A549 (cell line): ENCODE measurements at regions not wholly inside any gene's neighbourhood (a gene's known extent, or its start where the extent isn't known, plus 50 kb on each side); places are given as distances from the start of the nearest gene placed in this dataset.

Source experiments
- MAZ ChIP-seq: fragments of 150-350 bp; IDR thresholded peaks from 2 replicates; pipeline ENCODE4 v1.6.1; 2014; ENCODE audit warnings: antibody characterized with exemption, low read depth, low read length, borderline replicate concordance
- POLR2A ChIP-seq: IDR thresholded peaks from 2 replicates; pipeline ENCODE4 v1.6.1; 2012; ENCODE audit warnings: mild to moderate bottlenecking, low read length
- RNF2 ChIP-seq: fragments of 200-600 bp; sonication (generic); IDR thresholded peaks from 2 replicates; pipeline ENCODE4 v1.6.1; 2016; ENCODE audit warnings: low read depth, mild to moderate bottlenecking, antibody characterized with exemption, moderate library complexity, borderline replicate concordance
- SMC3 ChIP-seq: fragments of >200 bp; sonication (Bioruptor Twin); formaldehyde crosslinking; IDR thresholded peaks from 3 replicates; pipeline ENCODE4 v1.6.1; 2018; ENCODE audit warnings: inconsistent platforms
- ZSCAN20 ChIP-seq: fragments of 250-450 bp; sonication (Bioruptor Pico); IDR thresholded peaks from 2 replicates; pipeline ENCODE4 v1.8.0; 2022; ENCODE audit warnings: mild to moderate bottlenecking, moderate library complexity
- TF ChIP-seq, protein P1 (sequence below): fragments of >200 bp; sonication (Bioruptor Twin); formaldehyde crosslinking; IDR thresholded peaks from 3 replicates; pipeline ENCODE4 v1.5.1; 2016
- TF ChIP-seq, protein P2 (sequence below): IDR thresholded peaks from 2 replicates; pipeline ENCODE4 v1.6.1; 2012
- TF ChIP-seq, protein P3 (sequence below): fragments of 150-350 bp; IDR thresholded peaks from 2 replicates; pipeline ENCODE4 v1.6.1; 2014; ENCODE audit warnings: low read depth, mild to moderate bottlenecking, low read length

DNA sequence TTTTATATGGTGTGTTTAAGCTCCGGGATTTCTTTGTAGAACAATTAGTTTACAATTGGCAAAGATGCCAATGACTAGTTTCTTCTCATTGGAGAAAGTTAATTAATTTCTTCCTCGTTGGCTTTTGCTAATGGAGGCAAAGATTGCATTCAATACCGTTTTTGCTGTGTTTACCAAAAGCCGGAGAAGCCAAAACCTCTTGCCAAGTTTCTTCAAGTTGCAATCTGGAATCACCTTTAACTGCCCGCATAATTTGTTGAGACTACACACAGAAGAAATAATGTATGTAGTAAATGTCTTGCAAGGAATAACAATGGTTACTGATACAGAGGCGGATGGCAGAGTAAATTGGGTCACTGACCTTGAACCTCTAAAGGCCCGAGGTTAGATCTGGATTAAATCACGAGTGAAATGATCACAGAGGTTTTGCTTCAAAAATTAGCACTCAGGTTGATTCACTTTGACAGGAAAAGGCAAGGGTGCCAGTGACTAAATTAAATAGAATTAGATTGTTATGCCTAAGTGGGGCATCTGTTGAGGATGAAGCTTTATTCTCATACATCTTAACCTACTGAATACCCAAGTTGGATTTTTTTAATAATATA, 732.1 kb upstream of the NR2F2 start:
- TF ChIP-seq, protein P1, sequence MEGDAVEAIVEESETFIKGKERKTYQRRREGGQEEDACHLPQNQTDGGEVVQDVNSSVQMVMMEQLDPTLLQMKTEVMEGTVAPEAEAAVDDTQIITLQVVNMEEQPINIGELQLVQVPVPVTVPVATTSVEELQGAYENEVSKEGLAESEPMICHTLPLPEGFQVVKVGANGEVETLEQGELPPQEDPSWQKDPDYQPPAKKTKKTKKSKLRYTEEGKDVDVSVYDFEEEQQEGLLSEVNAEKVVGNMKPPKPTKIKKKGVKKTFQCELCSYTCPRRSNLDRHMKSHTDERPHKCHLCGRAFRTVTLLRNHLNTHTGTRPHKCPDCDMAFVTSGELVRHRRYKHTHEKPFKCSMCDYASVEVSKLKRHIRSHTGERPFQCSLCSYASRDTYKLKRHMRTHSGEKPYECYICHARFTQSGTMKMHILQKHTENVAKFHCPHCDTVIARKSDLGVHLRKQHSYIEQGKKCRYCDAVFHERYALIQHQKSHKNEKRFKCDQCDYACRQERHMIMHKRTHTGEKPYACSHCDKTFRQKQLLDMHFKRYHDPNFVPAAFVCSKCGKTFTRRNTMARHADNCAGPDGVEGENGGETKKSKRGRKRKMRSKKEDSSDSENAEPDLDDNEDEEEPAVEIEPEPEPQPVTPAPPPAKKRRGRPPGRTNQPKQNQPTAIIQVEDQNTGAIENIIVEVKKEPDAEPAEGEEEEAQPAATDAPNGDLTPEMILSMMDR: no peak
- TF ChIP-seq, protein P2, sequence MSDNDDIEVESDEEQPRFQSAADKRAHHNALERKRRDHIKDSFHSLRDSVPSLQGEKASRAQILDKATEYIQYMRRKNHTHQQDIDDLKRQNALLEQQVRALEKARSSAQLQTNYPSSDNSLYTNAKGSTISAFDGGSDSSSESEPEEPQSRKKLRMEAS: no peak
- TF ChIP-seq SMC3 (no peak), POLR2A (no peak), ZSCAN20 (CRISPR knock-in tag) (no peak), RNF2 (no peak), MAZ (no peak)
- TF ChIP-seq, protein P3, sequence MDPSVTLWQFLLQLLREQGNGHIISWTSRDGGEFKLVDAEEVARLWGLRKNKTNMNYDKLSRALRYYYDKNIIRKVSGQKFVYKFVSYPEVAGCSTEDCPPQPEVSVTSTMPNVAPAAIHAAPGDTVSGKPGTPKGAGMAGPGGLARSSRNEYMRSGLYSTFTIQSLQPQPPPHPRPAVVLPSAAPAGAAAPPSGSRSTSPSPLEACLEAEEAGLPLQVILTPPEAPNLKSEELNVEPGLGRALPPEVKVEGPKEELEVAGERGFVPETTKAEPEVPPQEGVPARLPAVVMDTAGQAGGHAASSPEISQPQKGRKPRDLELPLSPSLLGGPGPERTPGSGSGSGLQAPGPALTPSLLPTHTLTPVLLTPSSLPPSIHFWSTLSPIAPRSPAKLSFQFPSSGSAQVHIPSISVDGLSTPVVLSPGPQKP: no peak
